Psoas muscle (tissue), 7 donors: ENCODE measurements at regions not wholly inside any gene's neighbourhood (a gene's known extent, or its start where the extent isn't known, plus 50 kb on each side); places are given as distances from the start of the nearest gene placed in this dataset.
"Not testable (repeated sequence)": the region's sequence is repeated elsewhere in the genome, so short reads cannot be mapped to it uniquely, and the experiment has no call there.

Source experiments
- ATAC-seq, 4 donors: fragments of 200-7000 bp; cut with Tn5 transposase; one replicate each; pipeline ENCODE4 v1.9.1; 2020; ENCODE audit warnings: moderate library complexity in 3 of 4, mild to moderate bottlenecking in 2 of 4
- DNase-seq, 2 donors: peaks; one replicate each; pipeline ENCODE4 v3.0.0-alpha.2; 2020
- H3K27ac ChIP-seq: fragments of 200-600 bp; one replicate; pipeline ENCODE4 v1.8.0; 2022
- H3K27me3 ChIP-seq, 3 donors: fragments of 200-600 bp in 1 of 3; one replicate each; pipeline versions ENCODE4 v1.6.1 to v1.8.0; 2013 to 2022; ENCODE audit warnings: low read length in 2 of 3, mild to moderate bottlenecking in 2 of 3, moderate library complexity in 1 of 3; ENCODE audit not compliant: insufficient read depth in 3 of 3
- H3K36me3 ChIP-seq, 2 donors: fragments of 200-600 bp in 1 of 2; one replicate each; pipeline versions ENCODE4 v1.6.1 to v1.8.0; 2013 to 2022; ENCODE audit warnings: low read depth in 1 of 2, mild to moderate bottlenecking in 1 of 2, moderate library complexity in 1 of 2; ENCODE audit not compliant: insufficient read depth in 1 of 2
- H3K4me1 ChIP-seq: fragments of 200-600 bp; one replicate; pipeline ENCODE4 v1.8.0; 2022
- H3K4me3 ChIP-seq: fragments of 200-600 bp; one replicate; pipeline ENCODE4 v1.8.0; 2022; ENCODE audit warnings: mild to moderate bottlenecking
- H3K9me3 ChIP-seq: fragments of 200-600 bp; one replicate; pipeline ENCODE4 v1.8.0; 2022
- CTCF ChIP-seq: fragments of 200-600 bp; IDR thresholded peaks from one replicate; pipeline ENCODE4 v1.8.0; 2022; ENCODE audit warnings: antibody characterized with exemption
- WGBS, 3 donors: extraction: QIAGEN DNeasy Blood & Tissue Kit; methylation state at CpG; one replicate each; pipeline versions ENCODE4 v1.1.6 to v1.1.7; 2013; 5-methylcytosine and 5-hydroxymethylcytosine counted together
- intact Hi-C, 2 donors: fragments of 100-400 bp; cut with DNase I; formaldehyde crosslinking; loops; one replicate each; pipeline versions ENCODE4 v1.11.0 to v1.14.2; 2022
- donor health status: healthy with polysubstance abuse.
- donor health status: DM: no; HTN: no; CAD: no; lungs with moderate emphysema.
- donor health status: Bipolar disorder and iron deficiency.
- donor health status: healthy.
- donor health status: DM: yes; HTN: yes; CAD: no.
- donor health status: DM: no; HTN: no; CAD: no.
- donor health status: DM: yes; HTN: yes; CAD: no.

GRCh38 chr1:189697113-189697512 lies 780.6 kb downstream of the BRINP3 start:
- no peak overlapping the region for H3K4me3 ChIP-seq
- no peak for TF ChIP-seq CTCF
- H3K9me3 ChIP-seq: peaks cover 6% of the 10 kb centered on the region
- intact Hi-C loops: no loop called here
- no peak for ATAC-seq
- DNase-seq: no peak
- 97 to 98% (median 97%) methylated on average over 22 of the region's 22 CpGs for WGBS, 3 donors
- no peaks in the 10 kb centered on the region for H3K27me3 ChIP-seq
- no peaks in the 10 kb centered on the region for H3K4me1 ChIP-seq
- no peak overlapping the region for H3K27ac ChIP-seq
- no peaks in the 10 kb centered on the region for H3K36me3 ChIP-seq

DNA sequence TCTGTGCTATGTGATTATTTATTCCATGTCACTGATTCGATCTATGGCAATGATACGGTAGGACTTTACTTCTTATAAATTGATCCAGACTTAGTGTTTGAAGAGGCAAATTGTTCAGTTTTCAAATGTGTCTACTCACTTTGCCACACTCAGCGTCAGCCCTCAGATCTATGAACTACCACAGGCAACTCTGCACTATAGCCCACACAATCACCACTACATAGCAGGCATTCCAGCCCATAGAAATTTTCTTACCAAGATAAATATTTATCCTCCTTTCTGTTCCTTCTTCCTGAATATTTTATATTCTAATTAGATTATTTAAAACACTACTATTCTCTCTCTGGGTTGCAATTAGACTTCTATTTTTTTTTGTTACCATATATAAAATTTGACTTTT lies 776.1 kb downstream of the BRINP3 start:
- intact Hi-C loops: no loop called here
- 92 to 95% (median 92%) methylated on average over 3 of the region's 3 CpGs for WGBS, 3 donors
- no peak for ATAC-seq
- peaks cover 6% of the 10 kb centered on the region for H3K9me3 ChIP-seq
- no peak overlapping the region for H3K4me3 ChIP-seq
- H3K27ac ChIP-seq: no peak overlapping the region
- no peaks in the 10 kb centered on the region for H3K36me3 ChIP-seq
- no peak for DNase-seq
- no peak for TF ChIP-seq CTCF
- no peaks in the 10 kb centered on the region for H3K4me1 ChIP-seq
- H3K27me3 ChIP-seq: no peaks in the 10 kb centered on the region

DNA sequence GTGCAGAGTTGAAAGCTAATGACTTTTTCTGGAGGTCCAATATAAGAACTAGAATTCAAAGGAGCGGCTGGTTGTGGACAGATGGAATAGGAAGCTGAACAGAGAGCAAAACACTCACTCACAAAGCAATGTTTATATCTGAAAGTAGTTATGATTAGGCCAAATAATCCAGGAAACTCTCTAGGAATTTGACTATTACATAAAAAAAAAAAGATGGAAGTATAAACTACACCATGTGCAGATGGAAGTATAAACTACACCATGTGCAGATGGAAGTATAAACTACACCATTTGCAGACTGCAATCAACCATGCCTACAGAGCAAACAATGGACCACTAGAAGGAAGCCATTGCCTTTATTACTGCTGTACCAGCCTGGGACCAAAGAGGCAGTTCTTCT lies 771.1 kb downstream of the BRINP3 start:
- no peak overlapping the region for H3K4me3 ChIP-seq
- TF ChIP-seq CTCF: no peak
- no peak for ATAC-seq
- 85 to 97% (median 88%) methylated on average over 1 of the region's 1 CpG for WGBS, 3 donors
- no peak for DNase-seq
- intact Hi-C loops: no loop called here
- H3K27ac ChIP-seq: no peak overlapping the region
- H3K36me3 ChIP-seq: no peaks in the 10 kb centered on the region
- no peaks in the 10 kb centered on the region for H3K9me3 ChIP-seq
- H3K27me3 ChIP-seq: no peaks in the 10 kb centered on the region
- no peaks in the 10 kb centered on the region for H3K4me1 ChIP-seq

- 89 to 91% (median 91%) methylated on average over 3 of the region's 3 CpGs for WGBS, 3 donors
These were observed 769.0 kb downstream of the BRINP3 start for GRCh38 chr1:189708674-189709073.

GRCh38 chr1:189718147-189718795 lies 759.4 kb downstream of the BRINP3 start:
- H3K36me3 ChIP-seq, intact Hi-C loops, H3K4me3 ChIP-seq, ATAC-seq, H3K9me3 ChIP-seq, H3K27me3 ChIP-seq, H3K27ac ChIP-seq, H3K4me1 ChIP-seq: not testable (repeated sequence)
- 96 to 98% (median 97%) methylated on average over 32 to 38 of the region's 38 CpGs for WGBS, 3 donors
- peak in 1 of 2 donors; percentile 33 for DNase-seq

More at GRCh38 chr1:189708674-189709073, 769.0 kb downstream of the BRINP3 start:
- Histone ChIP-seq H3K4me3 (no peak overlapping the region), H3K4me1 (no peaks in the 10 kb centered on the region), H3K36me3 (no peaks in the 10 kb centered on the region), H3K9me3 (no peaks in the 10 kb centered on the region), H3K27ac (no peak overlapping the region), H3K27me3 (no peaks in the 10 kb centered on the region)
- ATAC-seq: no peak
- TF ChIP-seq CTCF: no peak
- intact Hi-C loops: no loop called here
- peak in 1 of 2 donors; percentile 23 for DNase-seq
